ENCODE measurements at regions not wholly inside any gene's neighbourhood (a gene's known extent, or its start where the extent isn't known, plus 50 kb on each side); places are given as distances from the start of the nearest gene placed in this dataset.

DNA sequence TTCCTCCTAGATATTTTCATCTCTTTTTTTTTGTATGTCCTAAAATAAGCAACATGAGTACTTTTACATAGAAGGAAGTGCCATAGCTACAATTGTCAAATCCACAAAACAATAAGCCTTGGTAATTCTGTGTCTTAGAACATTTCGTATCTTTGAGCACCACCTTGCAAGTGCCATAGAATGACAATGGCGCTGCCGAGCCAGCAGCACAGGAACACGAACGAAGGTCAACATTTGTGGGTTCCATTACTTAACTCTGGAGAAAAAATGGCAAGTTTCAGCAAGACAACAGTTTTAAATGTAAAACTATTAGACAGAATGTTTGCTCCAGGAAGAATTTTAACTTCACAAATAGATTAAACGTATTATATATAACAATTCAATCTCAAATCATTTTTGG lies 222.1 kb downstream of the CHRM3 start:
- no peak overlapping the region for H3K4me3 Mint-ChIP-seq (ENCODE audit: low read depth)
- H3K36me3 Mint-ChIP-seq (ENCODE audit: insufficient read depth): no peaks in the 10 kb centered on the region
- H3K27ac Mint-ChIP-seq: no peak overlapping the region
- no peaks in the 10 kb centered on the region for H3K9me3 Mint-ChIP-seq (ENCODE audit: low read depth)
- H3K27me3 Mint-ChIP-seq: peaks cover 3% of the 10 kb centered on the region
- H3K4me1 Mint-ChIP-seq (ENCODE audit: low read depth): no peaks in the 10 kb centered on the region
- TF ChIP-seq, protein P1, sequence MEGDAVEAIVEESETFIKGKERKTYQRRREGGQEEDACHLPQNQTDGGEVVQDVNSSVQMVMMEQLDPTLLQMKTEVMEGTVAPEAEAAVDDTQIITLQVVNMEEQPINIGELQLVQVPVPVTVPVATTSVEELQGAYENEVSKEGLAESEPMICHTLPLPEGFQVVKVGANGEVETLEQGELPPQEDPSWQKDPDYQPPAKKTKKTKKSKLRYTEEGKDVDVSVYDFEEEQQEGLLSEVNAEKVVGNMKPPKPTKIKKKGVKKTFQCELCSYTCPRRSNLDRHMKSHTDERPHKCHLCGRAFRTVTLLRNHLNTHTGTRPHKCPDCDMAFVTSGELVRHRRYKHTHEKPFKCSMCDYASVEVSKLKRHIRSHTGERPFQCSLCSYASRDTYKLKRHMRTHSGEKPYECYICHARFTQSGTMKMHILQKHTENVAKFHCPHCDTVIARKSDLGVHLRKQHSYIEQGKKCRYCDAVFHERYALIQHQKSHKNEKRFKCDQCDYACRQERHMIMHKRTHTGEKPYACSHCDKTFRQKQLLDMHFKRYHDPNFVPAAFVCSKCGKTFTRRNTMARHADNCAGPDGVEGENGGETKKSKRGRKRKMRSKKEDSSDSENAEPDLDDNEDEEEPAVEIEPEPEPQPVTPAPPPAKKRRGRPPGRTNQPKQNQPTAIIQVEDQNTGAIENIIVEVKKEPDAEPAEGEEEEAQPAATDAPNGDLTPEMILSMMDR (IDR thresholded peaks at IDR 0.05; ENCODE audit: unreplicated experiment): no peak
- DNase-seq (ENCODE audit: low spot score, unreplicated experiment): no peak

DNA sequence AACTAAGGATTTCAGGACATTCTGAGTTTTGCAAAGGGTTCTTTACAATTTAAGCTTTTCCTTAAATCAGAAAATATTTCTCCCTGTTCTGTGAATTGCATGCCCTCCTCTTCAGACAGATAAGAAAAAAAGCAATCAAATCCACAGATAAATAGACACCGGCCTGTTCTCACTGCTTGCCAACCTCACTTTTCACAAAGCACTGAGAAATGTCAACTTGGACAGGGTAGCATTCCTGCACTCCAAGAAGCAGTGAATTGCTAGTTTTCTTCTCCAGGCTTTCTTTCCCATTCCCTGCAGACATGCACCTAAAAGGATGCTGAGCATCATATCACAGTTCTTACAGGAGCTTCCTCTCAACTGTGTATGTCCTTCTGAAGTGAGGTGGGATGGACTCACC lies 226.0 kb downstream of the CHRM3 start:
- Mint-ChIP-seq H3K4me3 (ENCODE audit: low read depth) (no peak overlapping the region), H3K36me3 (ENCODE audit: insufficient read depth) (no peaks in the 10 kb centered on the region), H3K4me1 (ENCODE audit: low read depth) (no peaks in the 10 kb centered on the region), H3K27me3 (no peaks in the 10 kb centered on the region), H3K9me3 (ENCODE audit: low read depth) (no peaks in the 10 kb centered on the region), H3K27ac (no peak overlapping the region)
- DNase-seq (ENCODE audit: low spot score, unreplicated experiment): no peak
- TF ChIP-seq, protein P1 (IDR thresholded peaks at IDR 0.05; ENCODE audit: unreplicated experiment): no peak

DNA sequence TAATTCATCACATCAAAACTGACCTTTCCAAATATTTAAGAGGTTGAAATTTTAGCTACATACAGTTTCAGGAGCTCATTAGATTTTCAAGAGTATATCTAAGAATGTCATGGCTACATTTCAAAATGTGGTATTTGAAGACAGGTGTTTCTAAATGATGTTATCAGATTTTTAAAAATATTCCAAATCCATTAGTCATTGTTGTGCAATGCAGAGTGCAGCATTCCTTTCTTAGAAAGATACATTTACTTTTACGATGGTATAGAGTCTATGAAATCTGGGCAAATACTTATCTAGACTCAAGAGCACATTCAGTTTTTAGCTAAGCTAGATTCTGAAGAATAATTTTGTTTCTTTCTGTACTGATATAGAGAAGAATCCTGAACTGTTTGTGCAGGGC lies 230.3 kb downstream of the CHRM3 start:
- DNase-seq (ENCODE audit: low spot score, unreplicated experiment): no peak
- Mint-ChIP-seq H3K9me3 (ENCODE audit: low read depth) (peaks cover 4% of the 10 kb centered on the region), H3K4me3 (ENCODE audit: low read depth) (no peak overlapping the region), H3K36me3 (ENCODE audit: insufficient read depth) (no peaks in the 10 kb centered on the region), H3K4me1 (ENCODE audit: low read depth) (no peaks in the 10 kb centered on the region), H3K27ac (no peak overlapping the region), H3K27me3 (no peaks in the 10 kb centered on the region)
- TF ChIP-seq, protein P1 (IDR thresholded peaks at IDR 0.05; ENCODE audit: unreplicated experiment): no peak

DNA sequence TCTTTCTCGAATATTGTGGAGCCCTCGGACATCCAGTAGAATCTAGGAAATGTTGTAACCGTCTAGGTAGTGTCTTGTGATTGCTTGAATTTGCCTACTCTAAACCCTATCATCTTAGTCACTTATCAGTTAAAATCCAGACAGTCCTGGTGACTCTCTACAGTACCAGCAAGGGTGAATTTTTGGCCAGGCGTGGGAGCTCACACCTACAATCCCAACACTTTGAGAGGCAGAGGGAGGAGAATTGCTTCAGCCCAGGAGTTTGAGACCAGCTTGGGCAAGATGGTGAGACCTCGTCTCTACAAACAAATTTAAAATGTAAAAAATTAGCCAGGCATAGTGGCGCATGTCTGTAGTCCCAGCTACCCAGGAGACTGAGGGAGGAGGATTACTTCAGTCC lies 230.9 kb downstream of the CHRM3 start:
- no peaks in the 10 kb centered on the region for H3K36me3 Mint-ChIP-seq (ENCODE audit: insufficient read depth)
- no peak for DNase-seq (ENCODE audit: low spot score, unreplicated experiment)
- TF ChIP-seq, protein P1 (IDR thresholded peaks at IDR 0.05; ENCODE audit: unreplicated experiment): no peak
- no peaks in the 10 kb centered on the region for H3K27me3 Mint-ChIP-seq
- no peak overlapping the region for H3K27ac Mint-ChIP-seq
- H3K4me1 Mint-ChIP-seq (ENCODE audit: low read depth): no peaks in the 10 kb centered on the region
- peaks cover 8% of the 10 kb centered on the region for H3K9me3 Mint-ChIP-seq (ENCODE audit: low read depth)
- H3K4me3 Mint-ChIP-seq (ENCODE audit: low read depth): no peak overlapping the region

DNA sequence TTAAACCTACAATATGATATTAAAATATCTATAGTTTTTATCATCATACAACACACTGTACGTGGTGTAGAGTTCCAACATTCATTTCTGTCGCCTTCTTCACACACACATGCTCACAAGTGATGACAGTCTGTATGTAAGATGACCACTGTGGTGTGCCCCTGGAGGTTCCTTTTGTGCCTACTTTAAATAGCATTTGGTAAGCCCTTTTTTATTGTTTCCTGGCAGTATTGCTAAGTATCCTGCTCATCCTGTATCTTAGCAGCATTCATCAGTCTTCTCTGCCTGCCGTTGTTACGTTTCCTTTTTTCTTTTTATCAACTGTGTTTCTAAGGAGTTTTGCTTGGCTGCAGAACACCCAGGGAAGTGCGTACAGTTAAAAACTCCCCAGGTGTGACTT lies 231.4 kb downstream of the CHRM3 start:
- H3K4me3 Mint-ChIP-seq (ENCODE audit: low read depth): no peak overlapping the region
- no peak overlapping the region for H3K27ac Mint-ChIP-seq
- no peak for DNase-seq (ENCODE audit: low spot score, unreplicated experiment)
- H3K27me3 Mint-ChIP-seq: no peaks in the 10 kb centered on the region
- TF ChIP-seq, protein P1 (IDR thresholded peaks at IDR 0.05; ENCODE audit: unreplicated experiment): no peak
- peaks cover 11% of the 10 kb centered on the region for H3K9me3 Mint-ChIP-seq (ENCODE audit: low read depth)
- H3K36me3 Mint-ChIP-seq (ENCODE audit: insufficient read depth): no peaks in the 10 kb centered on the region
- H3K4me1 Mint-ChIP-seq (ENCODE audit: low read depth): no peaks in the 10 kb centered on the region
